ENCODE measurements at regions not wholly inside any gene's neighbourhood (a gene's known extent, or its start where the extent isn't known, plus 50 kb on each side); places are given as distances from the start of the nearest gene placed in this dataset.
A peak's percentile ranks its signal among the peaks of the same experiment; 100 is the strongest.

- DNase-seq = no peak
Measured at GRCh38 chr6:1554141-1554475, 55.6 kb upstream of the FOXC1 start.

- DNase-seq = peak; percentile 58
Measured at GRCh38 chr6:1554476-1555310, 55.0 kb upstream of the FOXC1 start.

GRCh38 chr6:1558388-1558787 lies 51.3 kb upstream of the FOXC1 start:
- peak; percentile 19 for DNase-seq

Data from fibroblast of upper back skin (primary cell).